Loucy (cell line): ENCODE measurements at regions not wholly inside any gene's neighbourhood (a gene's known extent, or its start where the extent isn't known, plus 50 kb on each side); places are given as distances from the start of the nearest gene placed in this dataset.
"Not testable (repeated sequence)": the region's sequence is repeated elsewhere in the genome, so short reads cannot be mapped to it uniquely, and the experiment has no call there.

Experiments used
- H2AFZ ChIP-seq: fragments of 200-600 bp; sonication (generic); 2 replicates; pipeline ENCODE4 v1.6.0; 2016; ENCODE audit warnings: antibody characterized with exemption, mild to moderate bottlenecking, low read length, moderate library complexity
- H3F3A ChIP-seq: fragments of 200-600 bp; 2 replicates; pipeline ENCODE4 v1.6.0; 2016; ENCODE audit warnings: antibody characterized with exemption, low read depth, mild to moderate bottlenecking
- H3K27me3 ChIP-seq: fragments of 200-600 bp; sonication (generic); 2 replicates; pipeline ENCODE4 v1.6.1; 2014; ENCODE audit warnings: low read length, mild to moderate bottlenecking; ENCODE audit not compliant: insufficient read depth, poor library complexity, severe bottlenecking
- H3K36me3 ChIP-seq: fragments of 200-600 bp; sonication (generic); 2 replicates; pipeline ENCODE4 v1.6.1; 2016; ENCODE audit warnings: low read length; ENCODE audit not compliant: insufficient read depth
- H3K4me1 ChIP-seq: fragments of 200-600 bp; sonication (generic); 2 replicates; pipeline ENCODE4 v1.5.1; 2014; ENCODE audit warnings: low read length, mild to moderate bottlenecking; ENCODE audit not compliant: insufficient read depth, poor library complexity, severe bottlenecking
- H3K4me2 ChIP-seq: fragments of 200-600 bp; sonication (generic); 2 replicates; pipeline ENCODE4 v1.6.0; 2014; ENCODE audit warnings: antibody characterized with exemption, low read length, low read depth, mild to moderate bottlenecking; ENCODE audit not compliant: poor library complexity, severe bottlenecking
- H3K4me3 ChIP-seq: fragments of 200-600 bp; sonication (generic); 2 replicates; pipeline ENCODE4 v1.5.1; 2014; ENCODE audit warnings: low read length, mild to moderate bottlenecking, mixed read lengths; ENCODE audit not compliant: poor library complexity, severe bottlenecking
- H3K79me2 ChIP-seq: fragments of 200-600 bp; sonication (generic); 2 replicates; pipeline ENCODE4 v1.6.1; 2014; ENCODE audit warnings: low read length; ENCODE audit not compliant: insufficient read depth
- H3K9ac ChIP-seq: fragments of 200-600 bp; sonication (generic); 2 replicates; pipeline ENCODE4 v1.6.0; 2014; ENCODE audit warnings: mild to moderate bottlenecking, low read depth, low read length, moderate library complexity; ENCODE audit not compliant: poor library complexity, severe bottlenecking
- H3K9me2 ChIP-seq: fragments of 200-600 bp; sonication (generic); replicated peaks from 2 replicates; pipeline ENCODE4 v1.6.1; 2016; ENCODE audit warnings: low read depth, low read length, mixed read lengths
- H3K9me3 ChIP-seq: fragments of 200-600 bp; sonication (generic); 2 replicates; pipeline ENCODE4 v1.6.1; 2014; ENCODE audit warnings: mild to moderate bottlenecking, antibody characterized with exemption, low read length, low read depth; ENCODE audit not compliant: insufficient read depth
- H4K20me1 ChIP-seq: fragments of 200-600 bp; sonication (generic); 2 replicates; pipeline ENCODE4 v1.6.0; 2014; ENCODE audit warnings: antibody characterized with exemption, low read length, mild to moderate bottlenecking; ENCODE audit not compliant: insufficient read depth, poor library complexity, severe bottlenecking
- EZH2phosphoT487 ChIP-seq: fragments of 200-600 bp; IDR thresholded peaks from 2 replicates; pipeline ENCODE4 v1.6.1; 2018; ENCODE audit warnings: antibody characterized with exemption, mild to moderate bottlenecking, moderate library complexity, borderline replicate concordance
- TF ChIP-seq, protein P1 (sequence below): fragments of 200-600 bp; sonication (generic); conservative IDR thresholded peaks from 2 replicates; pipeline ENCODE4 v1.5.1; 2014; ENCODE audit warnings: mild to moderate bottlenecking, antibody characterized with exemption, low read length

DNA sequence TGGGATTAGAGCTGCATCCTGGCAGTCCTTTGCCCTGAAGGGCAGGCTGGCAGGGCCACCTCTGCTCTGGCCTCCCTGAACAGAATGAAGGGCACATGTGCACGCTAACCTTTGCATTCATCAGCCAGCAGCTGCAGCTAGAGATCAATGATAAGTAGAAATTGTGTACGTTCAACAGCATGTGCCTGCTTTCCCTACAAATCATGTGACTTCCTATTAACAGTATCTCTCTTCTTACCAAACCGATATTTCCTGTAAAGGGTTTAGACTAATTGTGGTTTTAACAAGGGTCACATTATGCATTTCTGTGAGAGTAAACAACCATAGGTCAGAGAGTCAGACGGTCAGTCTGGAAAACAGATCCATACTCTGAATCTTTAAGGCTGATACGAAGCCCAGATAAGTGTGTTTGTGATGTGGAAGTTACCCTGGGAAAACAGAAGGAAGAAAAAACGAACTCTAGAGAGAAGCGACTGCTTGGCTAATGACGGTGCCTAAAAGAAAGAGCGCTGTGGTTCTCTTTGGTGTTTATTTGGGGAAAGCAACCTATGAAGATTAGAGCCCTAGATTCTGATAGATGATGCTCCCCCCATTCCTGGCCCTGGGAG lies 219.4 kb downstream of the MAF start:
- peaks cover 26% of the 10 kb centered on the region for H3K4me1 ChIP-seq
- TF ChIP-seq, protein P1, sequence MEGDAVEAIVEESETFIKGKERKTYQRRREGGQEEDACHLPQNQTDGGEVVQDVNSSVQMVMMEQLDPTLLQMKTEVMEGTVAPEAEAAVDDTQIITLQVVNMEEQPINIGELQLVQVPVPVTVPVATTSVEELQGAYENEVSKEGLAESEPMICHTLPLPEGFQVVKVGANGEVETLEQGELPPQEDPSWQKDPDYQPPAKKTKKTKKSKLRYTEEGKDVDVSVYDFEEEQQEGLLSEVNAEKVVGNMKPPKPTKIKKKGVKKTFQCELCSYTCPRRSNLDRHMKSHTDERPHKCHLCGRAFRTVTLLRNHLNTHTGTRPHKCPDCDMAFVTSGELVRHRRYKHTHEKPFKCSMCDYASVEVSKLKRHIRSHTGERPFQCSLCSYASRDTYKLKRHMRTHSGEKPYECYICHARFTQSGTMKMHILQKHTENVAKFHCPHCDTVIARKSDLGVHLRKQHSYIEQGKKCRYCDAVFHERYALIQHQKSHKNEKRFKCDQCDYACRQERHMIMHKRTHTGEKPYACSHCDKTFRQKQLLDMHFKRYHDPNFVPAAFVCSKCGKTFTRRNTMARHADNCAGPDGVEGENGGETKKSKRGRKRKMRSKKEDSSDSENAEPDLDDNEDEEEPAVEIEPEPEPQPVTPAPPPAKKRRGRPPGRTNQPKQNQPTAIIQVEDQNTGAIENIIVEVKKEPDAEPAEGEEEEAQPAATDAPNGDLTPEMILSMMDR, result no peak
- TF ChIP-seq EZH2phosphoT487, result no peak
- H3K9ac ChIP-seq, result peak overlapping the region; percentile 36

DNA sequence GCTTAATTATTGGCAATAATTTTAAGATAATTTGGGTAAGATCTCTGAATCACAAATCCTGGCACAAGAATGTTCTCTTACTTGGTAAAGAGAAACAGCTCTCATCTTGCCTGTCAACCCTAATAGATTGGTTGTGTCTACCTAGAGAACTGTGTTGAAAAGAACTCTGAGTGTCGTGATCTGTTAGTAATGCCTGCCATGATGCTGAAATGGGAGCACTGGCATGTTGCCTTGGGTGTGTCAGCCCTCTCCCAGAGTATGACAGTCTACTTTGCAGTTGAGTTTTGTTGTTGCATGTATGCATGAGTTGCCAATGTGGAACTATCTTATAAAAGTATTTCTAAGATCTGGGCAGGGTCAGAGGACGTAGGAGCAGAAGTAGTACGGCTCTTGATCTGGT lies 221.4 kb downstream of the MAF start:
- Histone ChIP-seq H2AFZ (no peak overlapping the region), H3K36me3 (no peaks in the 10 kb centered on the region), H3K4me2 (no peak overlapping the region), H3K4me3 (no peak overlapping the region), H3K9me2 (no peaks in the 10 kb centered on the region), H3K9ac (no peak overlapping the region), H3K4me1 (peaks cover 26% of the 10 kb centered on the region), H3K79me2 (no peaks in the 10 kb centered on the region), H3F3A (no peaks in the 10 kb centered on the region), H3K9me3 (no peaks in the 10 kb centered on the region), H4K20me1 (no peaks in the 10 kb centered on the region), H3K27me3 (no peaks in the 10 kb centered on the region)
- no peak for TF ChIP-seq EZH2phosphoT487
- TF ChIP-seq, protein P1, result no peak

More for the DNA sequence above, 219.4 kb downstream of the MAF start:
- no peaks in the 10 kb centered on the region for H4K20me1 ChIP-seq
- no peaks in the 10 kb centered on the region for H3F3A ChIP-seq
- no peaks in the 10 kb centered on the region for H3K9me2 ChIP-seq
- no peaks in the 10 kb centered on the region for H3K79me2 ChIP-seq
- peak overlapping the region; percentile 8 for H2AFZ ChIP-seq
- H3K36me3 ChIP-seq, result no peaks in the 10 kb centered on the region
- H3K9me3 ChIP-seq, result no peaks in the 10 kb centered on the region
- H3K4me2 ChIP-seq, result peak overlapping the region; percentile 71
- peak overlapping the region; percentile 9 for H3K4me3 ChIP-seq
- no peaks in the 10 kb centered on the region for H3K27me3 ChIP-seq

DNA sequence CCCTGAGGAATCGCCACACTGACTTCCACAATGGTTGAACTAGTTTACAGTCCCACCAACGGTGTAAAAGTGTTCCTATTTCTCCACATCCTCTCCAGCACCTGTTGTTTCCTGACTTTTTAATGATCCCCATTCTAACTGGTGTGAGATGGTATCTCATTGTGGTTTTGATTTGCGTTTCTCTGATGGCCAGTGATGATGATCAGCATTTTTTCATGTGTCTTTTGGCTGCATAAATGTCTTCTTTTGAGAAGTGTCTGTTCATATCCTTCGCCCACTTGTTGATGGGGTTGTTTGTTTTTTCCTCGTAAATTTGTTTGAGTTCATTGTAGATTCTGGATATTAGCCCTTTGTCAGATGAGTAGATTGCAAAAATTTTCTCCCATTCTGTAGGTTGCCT lies 223.5 kb downstream of the MAF start:
- not testable (repeated sequence) for H3K9me3 ChIP-seq

DNA sequence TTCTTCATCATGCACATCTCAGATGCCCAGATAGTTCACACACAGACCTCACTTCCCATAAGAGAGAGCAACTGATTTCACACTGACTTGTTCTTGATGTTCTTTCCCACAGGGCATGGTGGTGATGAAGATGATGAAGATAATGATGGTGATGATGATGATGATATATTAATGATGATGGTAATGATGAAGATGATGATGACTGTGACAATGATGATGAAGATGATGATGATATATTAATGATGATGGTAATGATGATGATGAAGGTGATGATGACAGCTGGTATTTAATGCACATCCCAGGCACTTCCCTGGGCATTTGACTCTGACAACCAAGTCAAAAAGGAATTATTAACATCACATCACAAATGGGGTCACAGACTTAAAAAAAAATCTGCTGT lies 225.2 kb downstream of the MAF start:
- Histone ChIP-seq H3K36me3 (no peaks in the 10 kb centered on the region), H2AFZ (no peak overlapping the region), H3K9ac (no peak overlapping the region), H3K9me3 (no peaks in the 10 kb centered on the region), H4K20me1 (no peaks in the 10 kb centered on the region), H3K4me1 (peaks cover 10% of the 10 kb centered on the region), H3K79me2 (no peaks in the 10 kb centered on the region), H3F3A (no peaks in the 10 kb centered on the region), H3K4me3 (no peak overlapping the region), H3K4me2 (no peak overlapping the region), H3K9me2 (no peaks in the 10 kb centered on the region), H3K27me3 (no peaks in the 10 kb centered on the region)
- TF ChIP-seq EZH2phosphoT487, result no peak
- TF ChIP-seq, protein P1, result no peak

More for the DNA sequence above, 223.5 kb downstream of the MAF start:
- H3K9me2 ChIP-seq, H4K20me1 ChIP-seq, H3K4me2 ChIP-seq, H3K27me3 ChIP-seq, H3K4me3 ChIP-seq, H3K36me3 ChIP-seq, H3K9ac ChIP-seq, H2AFZ ChIP-seq, H3K79me2 ChIP-seq, H3F3A ChIP-seq: not testable (repeated sequence)
- H3K4me1 ChIP-seq, result peaks cover 26% of the 10 kb centered on the region
